Keratinocyte (primary cell): ENCODE measurements at regions not wholly inside any gene's neighbourhood (a gene's known extent, or its start where the extent isn't known, plus 50 kb on each side); places are given as distances from the start of the nearest gene placed in this dataset.

ENCODE experiments used
- EZH2 ChIP-seq: IDR thresholded peaks from one replicate; pipeline ENCODE4 v1.6.1; 2012; ENCODE audit warnings: inconsistent platforms, mild to moderate bottlenecking, low read length, moderate library complexity
- TF ChIP-seq, protein P1 (sequence below), 3 experiments: IDR thresholded peaks in 1 of 3; conservative IDR thresholded peaks in 1 of 3; optimal IDR thresholded peaks in 1 of 3; 2 replicates in 2 of 3; 3 replicates in 1 of 3; pipeline versions ENCODE3 to v1.5.1; 2011; ENCODE audit warnings: low read length in 3 of 3, mild to moderate bottlenecking in 3 of 3, moderate library complexity in 2 of 3, control low read depth in 1 of 3, inconsistent platforms in 1 of 3; ENCODE audit not compliant: insufficient read depth in 2 of 3; ENCODE audit errors: extremely low read depth in 1 of 3

- TF ChIP-seq, protein P1, sequence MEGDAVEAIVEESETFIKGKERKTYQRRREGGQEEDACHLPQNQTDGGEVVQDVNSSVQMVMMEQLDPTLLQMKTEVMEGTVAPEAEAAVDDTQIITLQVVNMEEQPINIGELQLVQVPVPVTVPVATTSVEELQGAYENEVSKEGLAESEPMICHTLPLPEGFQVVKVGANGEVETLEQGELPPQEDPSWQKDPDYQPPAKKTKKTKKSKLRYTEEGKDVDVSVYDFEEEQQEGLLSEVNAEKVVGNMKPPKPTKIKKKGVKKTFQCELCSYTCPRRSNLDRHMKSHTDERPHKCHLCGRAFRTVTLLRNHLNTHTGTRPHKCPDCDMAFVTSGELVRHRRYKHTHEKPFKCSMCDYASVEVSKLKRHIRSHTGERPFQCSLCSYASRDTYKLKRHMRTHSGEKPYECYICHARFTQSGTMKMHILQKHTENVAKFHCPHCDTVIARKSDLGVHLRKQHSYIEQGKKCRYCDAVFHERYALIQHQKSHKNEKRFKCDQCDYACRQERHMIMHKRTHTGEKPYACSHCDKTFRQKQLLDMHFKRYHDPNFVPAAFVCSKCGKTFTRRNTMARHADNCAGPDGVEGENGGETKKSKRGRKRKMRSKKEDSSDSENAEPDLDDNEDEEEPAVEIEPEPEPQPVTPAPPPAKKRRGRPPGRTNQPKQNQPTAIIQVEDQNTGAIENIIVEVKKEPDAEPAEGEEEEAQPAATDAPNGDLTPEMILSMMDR (optimal IDR thresholded peaks at IDR 0.05 in 1 of 3, IDR thresholded peaks at IDR 0.05 in 1 of 3, conservative IDR thresholded peaks at IDR 0.05 in 1 of 3; ENCODE audit: extremely low read depth in 1 of 3, insufficient read depth in 2 of 3, low read length in 3 of 3) = no peak
- no peak for TF ChIP-seq EZH2
Measured at GRCh38 chr7:68417659-68418058, 1180.6 kb upstream of the AUTS2 start.
